GM21515 (cell line): ENCODE measurements at regions not wholly inside any gene's neighbourhood (a gene's known extent, or its start where the extent isn't known, plus 50 kb on each side); places are given as distances from the start of the nearest gene placed in this dataset.

Experiments used
- ATAC-seq: cut with Tn5 transposase; IDR thresholded peaks from one replicate; pipeline ENCODE4 v1.9.1; 2021; ENCODE audit not compliant: unreplicated experiment

DNA sequence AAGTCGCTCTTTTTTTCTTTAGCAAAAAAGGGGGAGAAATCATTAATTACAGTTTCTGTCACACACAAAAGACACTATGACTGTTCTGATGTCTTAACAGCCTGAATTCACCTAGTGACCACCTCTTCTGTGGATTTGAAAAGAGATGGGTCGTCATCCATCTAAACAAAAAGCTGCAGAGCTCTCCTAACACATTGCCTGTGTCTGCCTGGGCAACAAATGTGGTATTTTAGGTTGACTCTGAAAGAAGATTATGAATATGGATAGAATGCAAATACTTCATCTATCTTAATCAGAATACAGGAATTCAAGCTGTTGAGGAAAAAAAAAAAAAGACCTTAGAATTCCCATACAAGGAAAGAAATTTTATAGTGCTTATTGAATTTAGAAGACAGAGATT, 304.4 kb upstream of the ADGRL2 start:
- no peak for ATAC-seq

DNA sequence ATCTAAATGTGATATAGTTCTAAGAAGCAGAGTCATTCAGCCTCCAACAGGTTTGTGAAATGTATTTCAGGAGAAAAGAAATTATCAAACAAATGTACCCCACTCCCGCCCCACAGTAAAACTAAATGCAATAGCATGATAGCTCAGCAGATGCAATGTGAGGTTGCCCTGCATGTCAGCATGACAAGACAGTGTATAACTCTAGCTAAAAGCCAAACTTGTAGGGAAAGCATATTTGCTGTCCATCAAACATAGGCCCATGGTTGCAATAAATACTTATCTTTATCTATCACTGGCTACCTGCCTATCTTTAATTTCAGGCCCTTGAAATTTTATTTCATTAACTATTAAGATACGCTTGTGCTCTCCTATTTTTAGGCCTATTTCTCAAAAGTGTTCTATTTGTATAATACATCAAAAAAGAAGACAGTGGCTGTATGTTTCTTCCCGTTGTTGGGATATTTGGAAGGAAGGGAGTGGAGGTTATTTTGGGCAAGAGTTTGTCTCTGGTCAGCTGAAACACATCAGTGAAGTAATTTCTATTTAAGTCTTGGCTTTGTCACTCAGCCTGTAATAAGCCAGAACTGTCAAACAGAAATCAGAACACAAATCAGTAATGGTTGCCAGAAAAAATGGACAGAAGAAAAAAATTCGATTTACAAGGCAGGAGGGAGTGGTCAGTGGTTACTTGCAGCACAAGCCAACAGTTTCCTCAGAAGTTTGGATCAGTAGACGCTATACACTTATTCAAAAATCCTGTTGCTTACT, 307.4 kb upstream of the ADGRL2 start:
- no peak for ATAC-seq

DNA sequence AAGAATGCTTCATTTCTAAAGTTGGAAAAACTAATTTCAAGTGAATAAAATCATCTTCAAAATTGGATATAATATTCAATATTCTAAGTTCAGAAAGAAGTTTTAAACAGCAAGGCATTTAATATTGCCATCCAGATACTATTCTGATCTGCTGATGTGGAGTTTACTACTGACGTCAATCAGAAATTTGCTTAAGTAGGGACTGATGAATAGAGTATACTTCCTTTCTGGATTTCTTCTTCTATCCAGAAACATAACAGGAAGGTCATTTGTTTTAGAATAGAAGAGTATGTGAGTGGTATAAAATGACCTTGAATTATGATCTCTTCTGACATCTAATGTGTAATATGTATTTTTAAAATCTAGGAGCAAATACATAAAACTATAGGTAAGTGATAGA, 308.1 kb upstream of the ADGRL2 start:
- ATAC-seq: no peak

DNA sequence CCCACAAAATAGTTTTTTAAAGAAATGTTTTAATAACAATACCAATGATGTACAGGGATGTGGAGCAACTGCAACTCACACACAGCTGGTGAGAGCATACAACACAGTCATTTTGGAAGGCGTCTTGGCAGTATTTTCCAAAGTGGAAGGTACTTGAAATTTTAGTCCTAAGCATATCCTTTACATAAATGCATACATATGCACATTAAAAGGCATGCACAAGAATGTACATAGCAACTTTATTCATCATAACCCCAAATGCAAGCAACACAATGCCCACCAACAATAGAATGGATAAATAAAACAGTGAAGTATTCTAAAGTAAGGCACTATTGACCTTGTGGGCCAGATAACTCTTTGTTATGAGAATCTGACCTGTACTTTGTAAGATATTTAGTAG, 310.1 kb upstream of the ADGRL2 start:
- ATAC-seq: no peak

DNA sequence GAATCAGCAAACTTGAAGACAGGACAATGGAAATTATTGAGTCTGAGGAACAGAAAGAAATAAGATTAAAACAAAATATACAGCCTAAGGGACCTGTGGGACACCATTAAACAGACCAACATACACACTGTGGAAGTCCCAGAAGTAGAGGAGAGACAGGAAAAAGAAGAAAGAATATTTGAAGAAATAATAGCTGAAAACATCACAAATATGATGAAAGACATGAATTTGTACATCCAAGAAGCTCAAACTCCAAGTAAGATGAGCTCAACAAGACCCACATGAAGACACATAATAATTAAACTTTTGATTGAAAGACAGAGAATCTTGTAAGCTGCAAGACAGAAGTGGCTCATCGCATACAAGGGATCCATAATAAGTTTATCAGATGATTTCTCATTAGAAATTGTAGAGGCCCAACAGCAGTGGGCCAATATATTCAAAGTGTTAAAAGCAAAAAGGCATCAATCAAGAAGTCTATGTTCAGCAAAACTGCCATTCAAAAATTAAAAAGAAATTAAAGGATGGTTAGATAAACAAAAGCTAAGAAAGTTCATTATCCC, 311.3 kb upstream of the ADGRL2 start:
- no peak for ATAC-seq

DNA sequence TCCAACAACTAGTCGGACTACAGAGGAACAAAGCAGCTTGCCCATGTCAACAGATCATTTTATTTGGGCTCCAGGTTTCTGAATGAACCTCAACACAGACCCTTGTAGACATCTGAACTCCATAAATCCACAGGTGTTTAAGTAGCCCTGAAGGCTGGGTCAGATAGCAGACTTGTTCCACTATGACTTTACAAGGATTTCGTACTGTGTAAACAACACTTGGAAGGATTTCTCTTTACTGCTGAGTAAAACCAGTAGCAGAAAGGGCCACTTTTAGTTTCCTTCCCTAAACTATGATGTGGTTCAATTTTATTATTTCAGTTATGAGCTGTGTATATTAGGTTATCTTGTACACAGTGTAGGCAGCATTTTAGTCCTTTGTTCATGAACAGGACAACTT, 316.4 kb upstream of the ADGRL2 start:
- ATAC-seq: no peak

DNA sequence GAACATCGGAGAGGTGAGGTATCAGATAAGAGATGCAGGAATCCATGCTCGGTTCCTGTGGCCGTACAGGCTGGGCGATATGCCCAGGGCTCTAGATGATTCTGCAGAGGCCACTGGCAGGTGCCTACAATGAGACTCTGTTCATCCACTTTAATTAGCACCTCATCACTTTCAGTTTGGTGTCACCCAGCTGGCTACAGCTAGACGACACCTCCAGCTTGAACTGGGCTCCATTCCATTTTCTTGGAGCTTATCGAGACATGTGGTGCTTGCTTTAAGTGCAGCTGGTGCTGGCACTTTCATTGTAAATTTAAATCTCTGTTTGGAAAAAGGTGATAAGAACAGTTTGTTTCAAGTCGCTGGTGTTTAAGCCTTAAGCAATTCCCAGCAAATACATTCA, 322.5 kb upstream of the ADGRL2 start:
- no peak for ATAC-seq

DNA sequence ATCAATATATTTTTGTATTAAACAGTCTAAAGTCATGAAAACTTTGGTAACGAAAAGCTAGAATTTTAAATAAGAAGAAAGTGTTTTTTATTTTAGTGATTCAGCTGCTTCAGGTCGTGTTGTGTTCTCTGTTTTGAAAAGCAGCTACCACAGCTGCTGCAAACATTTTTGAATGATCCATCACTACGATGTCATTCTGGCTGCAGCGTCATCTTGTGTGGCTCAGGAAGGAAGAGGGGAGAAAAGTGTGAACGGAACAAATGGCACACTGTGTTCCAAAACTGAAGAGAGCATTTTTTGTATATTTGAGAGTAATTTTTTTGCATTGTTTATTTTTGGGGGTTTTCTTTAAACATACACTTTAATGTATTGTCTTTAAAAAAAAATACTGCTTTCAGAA, 323.0 kb upstream of the ADGRL2 start:
- ATAC-seq: no peak

DNA sequence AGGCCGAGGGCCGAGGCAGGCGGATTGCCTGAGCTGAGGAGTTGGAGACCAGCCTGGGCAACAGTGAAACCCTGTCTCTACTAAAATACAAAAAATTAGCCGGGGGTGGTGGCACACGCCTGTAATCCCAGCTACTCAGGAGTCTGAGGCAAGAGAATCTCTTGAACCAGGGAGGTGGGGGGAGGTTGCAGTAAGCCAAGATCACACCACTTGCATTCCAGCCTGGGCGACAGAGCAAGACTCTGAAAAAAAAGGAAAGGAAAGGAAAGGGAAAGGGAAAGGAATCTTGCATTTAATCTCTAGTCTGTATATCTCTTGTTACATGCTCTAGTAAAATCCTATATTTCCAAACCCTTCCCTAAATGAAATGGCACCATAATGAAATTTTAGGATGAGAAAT, 328.3 kb upstream of the ADGRL2 start:
- no peak for ATAC-seq

DNA sequence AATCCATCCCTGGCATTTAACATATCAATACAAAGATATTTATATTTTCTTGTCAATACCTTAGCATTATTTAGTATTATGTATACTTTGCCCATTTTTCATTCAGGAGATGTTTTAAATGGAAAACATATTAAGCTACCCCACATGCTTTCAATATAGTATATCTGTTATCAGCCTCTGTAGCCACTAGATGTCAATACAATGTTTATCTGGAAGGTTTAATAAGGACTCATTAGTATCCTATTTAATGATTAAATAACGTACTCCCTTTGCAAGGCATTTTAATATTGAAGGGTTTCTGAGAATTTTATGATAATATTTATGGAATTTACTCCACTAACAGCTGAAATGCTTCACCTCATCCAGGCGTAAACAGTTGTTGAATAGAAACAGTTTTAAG, 329.5 kb upstream of the ADGRL2 start:
- no peak for ATAC-seq

DNA sequence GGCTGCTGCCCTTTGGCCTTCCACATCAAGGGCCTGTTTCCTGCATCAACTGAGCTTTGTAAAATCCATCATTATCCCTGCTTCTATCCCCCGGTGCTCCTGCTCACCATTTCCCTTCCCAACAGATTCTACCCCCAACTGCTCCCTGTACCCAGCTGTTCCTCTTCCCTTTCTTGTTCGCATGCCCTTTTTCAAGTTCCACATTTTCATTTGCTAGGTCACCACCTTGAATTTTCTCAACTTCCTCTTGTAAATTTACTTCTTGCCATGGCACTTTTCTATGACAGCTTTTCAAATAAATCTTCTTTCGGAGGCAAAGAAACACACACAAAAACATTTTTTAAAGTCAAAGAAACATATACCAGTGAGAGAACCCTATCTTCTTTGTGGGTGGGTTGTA, 330.5 kb upstream of the ADGRL2 start:
- no peak for ATAC-seq

DNA sequence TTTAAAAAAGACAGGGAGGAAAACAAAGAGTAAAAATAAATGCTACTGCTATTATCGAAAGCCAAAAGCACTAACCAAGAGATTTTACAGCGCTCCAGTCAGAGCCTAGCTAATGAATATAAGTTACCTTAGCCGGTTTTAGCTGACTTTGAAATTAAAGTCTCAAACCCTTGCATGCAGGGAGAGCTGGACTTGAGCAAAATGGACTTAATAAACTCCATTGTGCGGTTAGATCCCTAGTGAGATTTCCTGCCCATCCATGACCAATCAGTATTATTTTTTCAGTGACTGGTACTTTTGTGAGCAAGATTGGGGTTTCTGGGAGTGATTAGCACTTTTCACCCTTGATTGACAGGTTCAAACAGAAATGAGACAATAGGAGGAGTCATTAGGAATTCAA, 333.4 kb upstream of the ADGRL2 start:
- ATAC-seq: no peak

DNA sequence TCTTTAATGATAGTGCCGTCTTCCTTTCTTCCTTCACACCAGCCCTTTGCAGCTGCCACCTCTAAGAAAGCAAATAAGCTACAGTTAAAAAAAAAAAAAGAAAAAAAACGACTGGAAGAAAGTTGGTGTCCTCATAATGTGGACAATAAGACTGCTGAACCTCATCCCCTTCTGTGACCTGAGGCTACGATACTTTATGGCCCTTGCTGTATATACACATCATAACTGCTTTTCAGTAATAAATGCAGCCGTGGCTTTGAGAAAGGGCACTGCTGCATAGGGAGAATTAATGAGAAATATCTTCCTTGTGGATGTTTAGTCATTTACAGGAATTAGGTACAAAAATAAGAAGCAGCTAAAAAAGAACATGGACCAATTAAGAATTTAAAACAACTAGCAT, 333.8 kb upstream of the ADGRL2 start:
- no peak for ATAC-seq

DNA sequence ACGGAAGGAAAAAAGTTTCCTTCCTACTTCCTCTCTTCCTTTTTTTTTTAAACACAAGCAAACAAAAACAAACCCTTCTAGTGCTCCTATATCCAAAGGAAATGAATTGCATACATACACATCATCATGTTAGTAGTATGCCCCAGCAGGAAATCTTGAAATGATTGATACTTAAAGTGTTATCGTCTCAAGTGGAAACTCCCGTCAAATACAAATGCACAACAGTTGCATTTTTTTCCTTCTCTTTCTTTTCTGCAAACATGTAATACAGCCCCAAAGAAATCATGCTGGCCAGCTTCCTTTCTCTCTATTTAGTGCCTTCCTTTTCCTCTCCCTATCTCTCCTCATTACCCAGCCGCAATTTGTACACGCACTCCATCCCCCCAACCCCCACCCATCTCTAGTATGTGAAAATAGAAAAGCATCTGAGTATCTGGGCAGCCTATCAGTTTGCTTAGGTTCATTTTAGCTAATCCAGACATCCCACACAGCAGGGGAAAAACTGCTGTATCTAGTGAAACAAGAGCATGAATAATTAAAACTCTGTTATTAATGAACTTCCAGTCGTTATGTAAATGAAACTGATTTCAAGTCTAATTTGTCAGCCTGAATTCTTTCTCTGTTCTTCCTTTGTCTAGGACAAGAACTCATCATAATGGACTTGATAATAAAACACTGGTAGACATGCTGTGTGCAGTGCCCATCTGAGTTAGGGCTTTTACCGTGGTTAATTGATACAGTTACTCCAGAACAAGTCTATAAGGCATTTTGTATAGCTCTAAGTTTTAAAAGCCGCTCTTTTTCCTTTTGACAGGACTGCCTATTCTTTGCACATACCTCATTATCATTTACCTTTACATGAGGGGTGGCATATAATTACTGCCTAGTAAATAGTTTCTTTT, 336.5 kb upstream of the ADGRL2 start:
- ATAC-seq: no peak

DNA sequence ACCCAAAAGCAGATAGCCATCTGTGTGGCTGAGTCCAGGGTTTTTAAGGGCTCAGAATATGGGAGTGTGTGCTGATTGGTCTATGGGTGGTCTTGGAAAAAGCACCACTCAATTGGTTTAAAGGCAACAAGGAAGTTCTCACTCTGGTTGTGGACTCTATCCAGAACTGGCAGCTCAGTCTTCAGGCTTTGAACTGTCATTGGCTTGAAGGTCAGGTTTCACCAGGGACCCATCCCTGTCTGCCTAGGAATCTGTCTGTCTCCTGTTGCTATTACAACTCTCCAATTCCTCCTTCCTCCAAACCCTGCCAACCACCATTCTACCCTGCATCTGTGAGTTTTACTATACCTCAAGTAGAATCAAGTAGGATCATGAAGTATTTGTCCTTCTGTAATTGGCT, 341.7 kb upstream of the ADGRL2 start:
- ATAC-seq: no peak

DNA sequence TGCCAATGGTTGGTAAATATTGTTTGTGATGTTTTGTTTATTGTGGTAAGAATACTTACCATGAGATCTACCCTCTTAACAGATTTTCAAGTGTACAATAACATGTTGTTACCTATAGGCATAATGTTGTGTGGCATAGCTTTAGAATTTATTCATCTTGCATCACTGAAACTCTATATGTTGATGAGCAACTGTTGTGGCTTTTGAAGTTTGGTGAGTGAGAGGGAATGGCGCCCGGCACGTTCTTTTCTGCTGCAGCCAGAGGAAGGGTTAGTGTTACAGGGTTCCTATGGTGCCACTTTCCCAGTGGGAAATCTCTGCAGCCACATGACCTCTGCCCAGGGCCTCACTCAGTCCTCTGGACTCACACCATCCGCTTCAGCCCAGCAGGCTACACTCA, 342.5 kb upstream of the ADGRL2 start:
- no peak for ATAC-seq

DNA sequence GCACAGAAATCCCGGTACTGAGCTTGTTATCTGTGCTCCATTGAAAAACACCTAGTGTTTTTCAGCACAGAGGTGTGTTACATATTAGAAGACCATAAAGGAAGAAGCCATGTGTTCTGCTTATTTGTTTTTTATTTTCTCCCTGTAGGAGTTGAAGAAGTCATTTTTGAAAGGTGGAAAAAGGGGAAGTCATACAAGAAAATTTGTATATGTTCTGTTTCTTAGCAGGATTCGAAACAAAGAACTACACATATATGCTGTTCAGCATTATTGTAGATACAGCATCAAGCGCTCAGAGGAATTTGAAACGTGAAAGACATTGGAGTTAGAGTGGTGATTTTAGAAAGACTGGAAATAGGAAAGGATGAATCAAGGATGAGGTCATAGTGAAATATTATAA, 345.3 kb upstream of the ADGRL2 start:
- ATAC-seq: no peak

DNA sequence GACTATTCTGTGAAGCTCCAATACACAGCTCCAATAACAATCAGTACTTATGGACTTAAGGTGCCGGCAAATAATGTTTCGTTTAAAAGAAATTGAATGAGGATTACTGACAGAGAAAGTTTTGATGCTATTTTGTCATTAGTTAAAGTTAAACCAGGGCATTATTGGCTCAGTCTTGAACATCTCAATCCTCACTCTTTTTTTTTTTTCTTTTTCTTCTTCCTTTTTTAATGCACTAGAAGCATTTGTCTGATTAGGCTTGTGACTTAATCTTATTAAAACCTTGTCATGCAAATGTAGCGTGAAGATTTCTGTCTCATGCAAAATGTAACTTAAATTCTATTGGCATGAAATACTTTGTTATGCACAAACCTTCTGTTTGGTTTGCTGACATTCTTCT, 346.8 kb upstream of the ADGRL2 start:
- ATAC-seq: no peak

DNA sequence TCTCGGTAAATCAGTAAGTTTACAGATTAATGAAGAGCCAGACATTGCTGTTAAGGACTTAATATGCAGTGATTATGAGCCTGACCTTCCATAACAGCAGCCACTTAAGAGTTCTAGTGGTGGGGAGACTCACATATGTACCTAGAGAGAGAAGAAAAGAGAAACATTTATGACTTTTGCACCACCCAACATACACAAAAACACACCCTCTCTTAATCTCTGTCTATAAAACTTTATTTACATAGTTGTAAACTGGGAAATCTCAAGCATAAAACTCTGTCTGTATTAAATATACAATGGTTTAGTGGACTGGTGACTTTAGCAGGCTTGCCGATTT, 347.4 kb upstream of the ADGRL2 start:
- ATAC-seq: no peak

DNA sequence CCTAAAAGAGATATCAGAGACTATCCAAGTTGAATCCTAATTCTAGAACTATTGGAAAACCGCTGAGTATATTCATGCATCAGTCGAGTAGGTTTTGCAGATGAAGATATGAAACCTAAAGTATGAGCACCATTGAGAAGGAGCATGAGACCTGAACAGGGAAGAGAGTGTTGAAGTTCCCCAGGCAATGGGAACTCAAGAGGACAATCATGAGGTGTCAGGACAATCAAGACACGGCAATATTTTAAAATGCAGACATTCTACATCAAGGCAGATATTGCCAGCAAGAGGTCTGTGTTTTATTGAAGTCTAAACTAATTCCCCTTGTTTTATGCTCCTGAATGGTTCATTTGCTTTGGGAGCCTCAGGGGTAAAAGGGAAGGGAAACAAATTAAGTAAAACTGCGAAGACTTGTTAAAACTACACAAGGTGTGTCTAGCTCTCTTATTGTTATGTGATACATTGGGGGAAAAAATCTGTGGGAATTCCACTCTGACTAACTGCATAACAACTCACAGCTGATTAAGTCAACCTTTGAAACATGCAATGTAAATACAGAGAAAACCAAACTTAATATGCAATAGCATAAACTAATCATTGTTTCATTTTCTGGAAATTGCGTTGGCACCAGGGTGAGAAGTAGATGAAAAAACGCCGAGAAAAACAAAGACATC, 347.9 kb upstream of the ADGRL2 start:
- no peak for ATAC-seq

DNA sequence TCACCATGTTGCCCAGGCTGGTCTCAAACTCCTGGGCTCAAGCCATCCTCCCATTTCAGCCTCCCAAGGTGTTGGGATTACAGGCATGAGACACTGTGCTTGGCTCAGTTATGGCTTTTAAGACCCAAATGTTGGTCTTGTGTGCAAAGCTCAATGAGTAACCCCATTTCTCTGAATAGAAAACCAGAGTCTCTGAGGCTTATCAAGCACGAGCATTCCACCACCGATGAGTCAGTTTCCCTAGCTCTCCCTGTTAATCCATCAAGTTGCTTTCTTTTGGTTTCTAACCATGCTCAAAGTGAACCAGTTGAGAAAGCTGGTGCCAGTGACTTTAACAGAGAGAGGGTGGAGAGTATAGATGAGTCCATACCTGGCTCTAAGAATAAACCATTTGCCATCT, 350.9 kb upstream of the ADGRL2 start:
- no peak for ATAC-seq
